ENCODE measurements at regions not wholly inside any gene's neighbourhood (a gene's known extent, or its start where the extent isn't known, plus 50 kb on each side); places are given as distances from the start of the nearest gene placed in this dataset.

DNA sequence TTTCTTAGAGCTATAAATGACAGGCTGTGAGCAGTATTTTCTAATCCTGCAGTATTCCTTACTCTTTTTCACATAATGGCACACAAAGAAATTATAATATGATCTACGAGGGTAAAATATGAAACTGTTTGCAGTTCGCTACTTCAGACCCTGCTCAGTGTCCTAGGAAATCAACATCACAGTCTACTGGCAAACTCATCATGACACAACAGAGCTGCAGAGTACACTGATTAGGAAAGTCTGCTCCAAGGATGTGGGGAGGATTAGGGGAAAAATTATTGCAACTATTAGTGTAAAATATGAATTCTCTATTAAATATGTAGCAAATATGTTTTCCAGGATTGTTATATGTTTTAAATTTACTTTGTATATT lies 149.2 kb upstream of the REG3G start:
- DNase-seq: no peak

DNA sequence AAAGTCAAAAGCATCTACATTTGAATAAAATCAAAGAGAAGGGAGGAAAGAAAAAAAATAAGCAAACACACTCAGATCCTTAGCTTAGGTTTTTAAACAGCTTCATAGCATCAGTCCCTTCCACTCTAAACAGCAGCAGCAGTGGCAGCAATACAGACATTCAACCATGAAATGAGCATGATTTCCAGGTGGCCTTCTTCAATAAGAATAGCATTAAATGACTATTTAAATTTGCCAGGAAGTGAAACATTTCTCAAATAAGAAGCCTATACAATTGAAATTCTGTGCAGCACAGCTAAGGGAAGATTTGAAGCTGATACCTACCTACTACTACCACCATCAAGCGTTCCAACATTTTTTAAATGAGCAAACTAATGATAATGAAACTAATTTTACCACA lies 138.1 kb upstream of the REG3G start:
- no peak for DNase-seq

DNA sequence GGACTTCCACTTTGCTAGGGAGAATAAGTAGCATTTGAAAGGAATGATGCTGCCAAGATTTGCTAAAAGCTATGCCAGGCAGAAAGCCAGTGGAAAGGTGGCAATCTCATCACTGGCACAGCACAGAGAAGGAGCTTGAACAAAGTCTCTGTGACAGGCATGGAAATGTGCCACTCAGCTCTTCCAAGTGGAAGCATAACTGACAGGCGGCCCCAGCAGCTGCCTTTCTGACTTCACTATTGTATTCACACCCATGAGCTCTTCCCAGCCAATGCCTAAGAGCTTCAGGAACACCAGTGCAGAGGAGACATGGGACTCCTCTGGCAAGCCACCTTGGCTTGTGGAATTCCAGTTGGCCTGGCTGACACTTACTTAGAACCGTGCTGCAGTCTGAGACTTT lies 134.6 kb upstream of the REG3G start:
- DNase-seq: no peak

DNA sequence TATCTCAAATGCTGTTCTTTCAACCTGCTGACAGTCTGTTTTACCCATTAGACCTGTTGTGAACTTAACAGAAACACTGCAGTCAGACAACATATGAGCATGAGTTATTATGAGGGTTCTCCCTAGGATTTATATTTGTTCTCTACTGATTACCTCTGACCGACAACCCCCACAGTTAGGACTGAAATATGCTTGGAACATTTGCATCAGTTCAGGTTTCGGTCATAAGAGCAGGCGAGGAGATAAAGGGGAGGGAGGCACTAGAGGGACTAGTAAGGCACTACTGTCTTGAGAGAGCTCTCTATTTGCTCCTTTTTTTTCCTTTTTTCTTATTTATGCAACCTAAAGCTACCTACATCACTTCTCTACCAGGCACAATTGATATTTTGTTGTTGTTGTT lies 133.2 kb upstream of the REG3G start:
- DNase-seq: no peak

DNA sequence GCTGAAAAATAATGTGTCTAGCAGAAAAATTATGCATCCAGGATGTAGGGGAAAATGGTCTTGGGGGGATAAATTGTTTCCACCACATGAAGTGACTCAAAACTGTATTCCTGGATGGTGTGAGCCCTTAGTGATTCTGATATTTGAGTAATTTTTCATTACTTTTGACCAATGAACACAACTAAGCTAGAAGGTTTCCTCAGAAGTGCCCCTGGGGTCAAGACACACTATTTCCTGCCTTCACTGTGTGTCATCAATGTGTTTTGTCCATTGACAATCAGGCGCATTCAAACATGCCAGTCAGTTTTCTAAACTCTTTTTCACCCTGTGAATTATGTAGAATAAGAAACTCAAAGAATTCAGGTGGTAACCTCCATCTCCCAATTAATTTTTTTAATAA lies 130.5 kb upstream of the REG3G start:
- no peak for DNase-seq

DNA sequence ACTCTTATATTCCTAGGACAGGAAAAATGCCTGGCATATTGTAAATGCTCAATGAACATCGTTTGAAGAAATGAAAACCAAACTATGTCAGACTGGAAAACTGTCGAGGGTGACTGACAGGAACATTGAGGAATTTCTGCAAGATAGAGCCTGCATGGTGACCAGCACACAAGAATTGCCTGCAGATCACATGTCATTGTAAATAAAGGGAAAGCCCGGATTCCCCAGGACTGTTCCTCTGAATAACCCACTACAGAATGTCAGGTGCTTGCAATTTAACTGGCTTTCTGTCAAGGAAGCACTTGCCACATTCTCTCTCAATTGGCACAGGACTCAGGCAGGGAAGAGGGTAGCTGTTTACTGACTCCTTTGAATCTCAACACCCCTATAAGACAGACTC lies 129.0 kb upstream of the REG3G start:
- no peak for DNase-seq

DNA sequence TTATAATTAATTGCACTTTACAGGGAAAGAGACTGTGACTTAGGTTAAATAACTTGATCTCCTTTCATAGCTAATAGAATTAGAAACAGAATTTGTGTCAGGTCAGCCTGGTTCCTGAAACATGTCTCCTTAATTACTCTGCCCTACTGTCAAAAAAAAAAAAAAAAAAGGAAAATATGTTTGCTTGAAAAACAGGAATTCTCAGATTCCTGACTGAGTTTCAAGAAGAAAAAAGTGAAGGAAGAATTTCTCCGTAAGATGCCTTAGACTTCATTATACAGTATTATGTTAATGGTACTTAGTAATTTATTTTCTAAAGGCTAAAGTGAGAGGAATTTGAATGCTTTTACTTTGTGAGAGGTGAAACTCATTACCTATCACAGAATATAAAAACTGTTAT lies 118.4 kb upstream of the REG3G start:
- DNase-seq: no peak

DNA sequence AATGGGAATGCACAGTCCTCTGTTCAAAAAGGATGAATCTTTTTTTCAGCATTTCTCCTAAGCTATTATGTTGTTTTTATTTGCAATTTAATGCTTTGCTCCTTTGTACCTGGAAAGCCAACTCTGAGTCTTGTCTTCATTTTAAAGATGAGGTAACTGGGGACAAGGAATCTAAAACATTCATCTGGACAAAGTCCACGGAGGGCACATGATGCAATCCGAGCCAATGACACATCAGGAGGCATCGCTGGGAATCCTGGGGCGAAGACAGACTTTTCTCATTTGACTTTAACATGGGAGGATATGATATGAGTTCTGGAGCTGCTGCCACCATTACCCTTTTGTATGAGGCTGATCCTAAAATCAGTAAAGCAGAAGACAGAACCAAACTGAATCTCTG lies 116.5 kb upstream of the REG3G start:
- DNase-seq: no peak

DNA sequence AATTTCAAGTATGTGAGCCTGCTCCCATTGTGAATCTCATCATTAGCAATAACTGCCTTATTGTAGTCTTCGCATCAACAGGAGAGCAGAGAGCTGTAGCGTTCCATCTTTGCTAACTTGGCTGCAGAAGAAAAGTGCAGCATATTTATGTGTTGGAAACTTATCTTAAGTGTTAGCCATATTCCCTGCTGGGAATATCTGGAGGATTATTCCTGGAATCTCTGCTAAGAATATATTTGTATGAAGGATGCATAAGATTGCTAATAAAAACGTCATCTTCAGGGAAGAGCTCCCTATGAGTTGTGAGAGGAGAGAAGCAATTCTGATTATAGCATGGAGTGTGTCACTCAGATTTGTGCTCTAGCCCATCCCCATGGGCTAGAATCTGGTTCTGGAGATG lies 115.1 kb upstream of the REG3G start:
- DNase-seq: no peak

DNA sequence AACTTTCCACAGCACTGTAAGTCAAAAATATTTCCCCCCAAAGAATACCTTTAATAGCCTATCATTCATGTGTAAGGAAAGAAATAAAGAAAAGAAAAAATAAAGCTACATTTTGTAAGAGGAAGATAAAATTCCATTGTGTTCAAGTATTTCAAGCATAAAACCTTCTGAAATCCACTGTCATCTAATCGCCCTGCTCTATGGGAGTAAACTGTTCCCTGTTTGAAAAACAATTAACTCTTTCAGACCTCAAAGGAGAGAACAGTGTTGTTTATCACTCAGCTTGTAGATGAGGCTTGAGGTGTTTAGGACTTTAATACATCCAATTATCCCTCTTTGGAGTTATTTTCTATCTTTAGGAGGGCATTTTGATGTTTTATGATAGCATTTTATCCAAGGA lies 112.2 kb upstream of the REG3G start:
- DNase-seq: no peak

DNA sequence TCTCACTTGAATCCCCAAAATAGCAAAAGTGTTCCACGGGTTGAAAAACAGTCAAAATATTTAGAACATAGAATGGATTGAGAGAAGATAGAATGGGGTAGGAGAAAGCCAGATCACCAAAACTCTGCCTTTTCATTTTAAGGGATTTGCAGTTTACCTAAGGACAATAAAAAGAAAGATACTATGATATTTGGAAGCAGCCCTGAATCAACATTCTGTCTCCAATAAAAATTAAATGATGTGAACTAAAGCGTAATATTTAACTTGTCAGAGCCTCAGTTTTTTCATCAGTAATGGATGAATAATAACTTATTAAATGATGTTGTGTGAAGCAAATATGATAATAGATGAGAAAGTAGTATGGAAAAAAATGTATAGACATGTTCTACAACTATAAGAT lies 100.2 kb upstream of the REG3G start:
- DNase-seq: no peak

DNA sequence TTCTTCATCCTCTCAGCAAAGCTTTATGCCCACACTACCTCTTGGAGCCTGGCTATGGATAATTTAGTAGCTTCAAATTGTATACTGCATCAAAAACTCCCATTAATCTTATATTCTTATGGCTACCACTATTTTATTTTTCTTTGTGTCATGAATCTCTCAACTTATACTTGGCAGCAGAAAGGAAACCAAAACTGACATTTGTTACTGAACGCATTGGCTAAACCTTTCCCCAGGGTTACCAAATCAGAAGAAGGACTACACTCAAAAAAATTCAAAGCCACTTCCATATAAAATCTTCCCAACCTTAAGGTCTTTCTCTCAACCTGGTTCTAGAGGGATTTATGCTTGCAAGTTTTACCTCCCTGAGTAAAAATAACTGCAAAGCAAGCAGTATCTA lies 97.0 kb upstream of the REG3G start:
- DNase-seq: no peak

DNA sequence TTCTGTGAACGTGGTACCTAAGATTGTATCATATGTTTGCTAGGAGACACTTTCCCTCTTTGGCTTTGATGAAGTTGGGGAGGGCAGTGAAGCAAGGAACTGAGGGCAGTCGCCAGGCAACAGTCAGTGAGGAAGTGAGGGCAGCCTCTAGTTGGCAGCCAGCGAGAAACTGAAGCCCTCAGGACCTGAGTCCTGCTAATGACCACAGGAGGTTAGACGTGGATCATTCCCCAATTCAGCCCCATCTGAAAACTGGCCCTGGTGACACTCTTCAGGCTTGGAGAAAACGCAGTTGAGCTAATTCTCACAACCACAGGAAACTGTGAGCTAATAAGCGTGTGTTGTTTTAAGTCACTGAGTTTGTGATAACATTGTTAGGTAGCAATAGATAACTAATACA lies 84.5 kb upstream of the REG3G start:
- DNase-seq: no peak

DNA sequence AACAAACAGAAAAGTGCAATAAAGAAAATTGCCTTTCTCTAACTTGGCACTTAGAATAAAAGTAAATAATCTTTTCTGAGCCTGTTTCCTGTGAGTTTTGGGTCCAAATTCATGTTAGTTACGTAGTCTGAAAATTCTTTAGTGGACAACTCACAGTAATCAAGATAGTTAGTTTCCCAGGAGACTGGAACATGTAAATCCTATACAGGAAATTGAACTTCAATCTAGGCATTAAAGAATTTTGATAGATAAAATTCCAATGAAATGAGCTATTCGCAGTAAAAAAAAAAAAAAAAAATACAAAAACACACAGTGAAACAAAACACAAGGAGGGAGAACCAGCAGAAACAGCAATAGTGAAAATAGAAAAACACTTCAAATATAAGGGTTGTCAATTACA lies 83.8 kb upstream of the REG3G start:
- no peak for DNase-seq

DNA sequence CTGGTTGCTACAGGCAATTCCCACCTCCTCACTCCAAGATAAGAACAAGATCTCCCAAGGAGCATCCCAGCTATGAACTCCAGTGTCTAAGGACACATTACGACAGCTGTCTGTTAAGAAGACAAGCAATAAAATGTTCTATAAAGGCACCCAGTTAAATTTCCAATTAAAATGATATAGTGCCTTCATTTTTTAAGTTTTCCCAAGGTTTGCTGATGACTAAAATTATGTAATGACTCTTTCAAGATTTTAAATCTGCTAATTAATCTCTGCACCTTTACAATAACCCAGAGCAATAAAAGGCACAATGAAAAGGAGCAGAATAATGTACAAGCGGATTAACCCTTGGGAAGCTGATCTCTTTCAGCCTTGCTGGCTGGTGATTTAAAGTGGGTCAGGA lies 61.6 kb upstream of the REG3G start:
- no peak for DNase-seq

DNA sequence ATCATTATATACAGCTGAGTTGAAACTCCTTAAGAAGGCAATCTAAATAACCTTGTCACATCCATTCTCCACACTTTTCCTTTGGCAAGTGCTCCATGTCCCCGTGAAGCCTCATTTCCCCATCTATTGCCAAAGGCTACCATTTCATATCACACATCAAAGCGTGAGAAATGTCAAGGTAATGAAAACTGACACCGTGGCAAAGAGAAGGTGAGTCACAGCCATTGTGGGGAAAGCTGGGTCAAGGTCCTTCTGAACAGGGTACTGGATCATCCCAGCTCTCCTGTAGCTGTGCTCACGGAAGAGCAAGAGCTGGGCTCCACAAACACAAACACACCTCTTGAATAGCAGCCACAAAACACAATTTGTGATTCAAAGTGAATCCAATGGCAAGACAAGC lies 58.2 kb upstream of the REG3G start:
- no peak for DNase-seq

DNA sequence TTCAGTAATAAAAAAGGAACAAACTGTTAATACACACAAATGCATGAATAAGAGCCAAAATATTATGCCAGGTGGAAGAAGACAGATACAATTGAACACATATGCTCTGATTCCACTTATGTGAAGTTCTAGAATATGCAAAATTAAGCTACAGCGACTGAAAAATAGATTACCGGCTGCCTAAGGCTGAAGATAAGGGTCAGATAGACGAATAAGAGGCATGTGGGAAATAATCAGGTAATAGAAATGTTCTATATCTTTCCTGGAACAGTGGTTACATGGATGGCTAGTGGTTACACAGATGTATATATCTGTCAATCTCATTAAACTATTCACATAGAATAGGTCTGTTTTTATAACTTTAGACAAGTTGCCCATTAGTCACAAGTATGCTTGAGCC lies 51.9 kb upstream of the REG3G start:
- DNase-seq: no peak

All from DMS79 (cell line).